Right lobe of liver (tissue), 6 donors: ENCODE measurements at regions not wholly inside any gene's neighbourhood (a gene's known extent, or its start where the extent isn't known, plus 50 kb on each side); places are given as distances from the start of the nearest gene placed in this dataset.
"Not testable (repeated sequence)": the region's sequence is repeated elsewhere in the genome, so short reads cannot be mapped to it uniquely, and the experiment has no call there.

Experiments
- ATAC-seq, 4 donors: fragments of 200-7000 bp; cut with Tn5 transposase; one replicate each; pipeline ENCODE4 v1.9.1; 2020; ENCODE audit warnings: mild to moderate bottlenecking in 4 of 4, moderate library complexity in 4 of 4
- DNase-seq, 3 donors: peaks; one replicate each; pipeline ENCODE4 v3.0.0-alpha.2; 2020
- H3K27ac ChIP-seq, 3 donors: fragments of 200-600 bp; one replicate each; pipeline ENCODE4 v1.8.0; 2022
- H3K27me3 ChIP-seq, 2 donors: fragments of 200-600 bp; one replicate each; pipeline ENCODE4 v1.8.0; 2022
- H3K36me3 ChIP-seq, 4 donors: fragments of 200-600 bp; sonication (generic) in 1 of 4; one replicate each; pipeline versions ENCODE4 v1.5.1 to v1.8.0; 2017 to 2022; ENCODE audit warnings: control low read depth in 1 of 4
- H3K4me1 ChIP-seq, 4 donors: fragments of 200-600 bp; sonication (generic) in 1 of 4; one replicate each; pipeline versions ENCODE4 v1.5.1 to v1.8.0; 2017 to 2022; ENCODE audit warnings: control low read depth in 1 of 4
- H3K4me3 ChIP-seq, 3 donors: fragments of 200-600 bp; one replicate each; pipeline ENCODE4 v1.8.0; 2022
- H3K9me3 ChIP-seq, 4 donors: fragments of 200-600 bp; sonication (generic) in 1 of 4; one replicate each; pipeline versions ENCODE4 v1.5.1 to v1.8.0; 2017 to 2022; ENCODE audit warnings: control low read depth in 1 of 4
- POLR2A ChIP-seq: fragments of 450-650 bp; IDR thresholded peaks from one replicate; pipeline ENCODE4 v1.6.1; 2017; ENCODE audit warnings: antibody characterized with exemption, mild to moderate bottlenecking
- WGBS: methylation state at CpG from one replicate; pipeline ENCODE4 v1.1.6; 2018; ENCODE audit warnings: low coverage, low lambda C conversion rate; ENCODE audit not compliant: insufficient coverage; ENCODE audit errors: missing lambda C conversion rate; 5-methylcytosine and 5-hydroxymethylcytosine counted together
- intact Hi-C, 2 donors: fragments of 100-400 bp; cut with DNase I; formaldehyde crosslinking; loops; one replicate each; pipeline versions ENCODE4 v1.11.2 to v1.14.1; 2022
- TF ChIP-seq, protein P1 (sequence below), 4 donors: fragments of 200-600 bp in 3 of 4; fragments of 450-650 bp in 1 of 4; IDR thresholded peaks; one replicate each; pipeline versions ENCODE4 v1.5.1 to v1.8.0; 2016 to 2022; ENCODE audit warnings: antibody characterized with exemption in 4 of 4, mild to moderate bottlenecking in 2 of 4
- donor health status: DM: no; HTN: yes; CAD: no.
- donor health status: DM: no; HTN: no; CAD: no.
- donor health status: DM: no; HTN: no; CAD: no.
- donor health status: DM: no; HTN: yes; CAD: no.
- donor health status: DM: no; HTN: yes; CAD: no.

DNA sequence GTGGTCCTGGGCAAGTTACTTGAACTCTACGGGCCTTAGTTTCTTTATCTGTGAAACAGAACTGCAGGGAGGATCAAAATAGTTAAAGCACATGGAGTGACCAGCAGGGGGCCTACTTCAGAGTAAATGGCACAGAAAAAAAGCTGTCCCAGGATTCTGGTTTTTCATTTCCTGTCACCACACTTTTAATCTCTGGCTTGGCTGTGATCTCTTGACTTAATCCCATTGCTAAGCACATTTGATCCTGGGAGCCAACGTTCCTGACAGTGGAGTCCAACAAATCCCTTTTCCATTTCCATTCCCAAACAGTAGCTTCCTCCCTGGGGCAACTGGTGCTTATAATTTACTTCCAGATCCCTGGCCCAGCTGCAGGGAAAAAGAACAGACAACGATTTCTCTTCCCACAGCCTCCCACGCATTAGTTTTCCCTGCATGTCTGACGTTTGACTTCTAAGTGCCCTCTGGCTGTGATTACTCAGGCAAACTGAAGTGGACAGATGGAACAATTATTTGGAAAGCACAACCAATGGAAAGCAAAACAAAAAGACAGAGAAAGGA lies 136.5 kb upstream of the STK32A start:
- peak overlapping the region in 2 of 3 donors; percentile 25 to 54 for H3K27ac ChIP-seq
- no peaks in the 10 kb centered on the region for H3K36me3 ChIP-seq
- no peaks in the 10 kb centered on the region for H3K4me1 ChIP-seq
- no peaks in the 10 kb centered on the region for H3K27me3 ChIP-seq
- H3K9me3 ChIP-seq = no peaks in the 10 kb centered on the region
- intact Hi-C loops = loop anchor here in 1 of 2 donors (5.0 kb wide), 1 partner anchor 89 kb away; no protein-coding TSS in a partner anchor
- DNase-seq = peak in 2 of 3 donors; percentile 22 to 56
- no peak overlapping the region for H3K4me3 ChIP-seq
- WGBS = 11% methylated on average over 5 of the region's 5 CpGs
- TF ChIP-seq, protein P1, sequence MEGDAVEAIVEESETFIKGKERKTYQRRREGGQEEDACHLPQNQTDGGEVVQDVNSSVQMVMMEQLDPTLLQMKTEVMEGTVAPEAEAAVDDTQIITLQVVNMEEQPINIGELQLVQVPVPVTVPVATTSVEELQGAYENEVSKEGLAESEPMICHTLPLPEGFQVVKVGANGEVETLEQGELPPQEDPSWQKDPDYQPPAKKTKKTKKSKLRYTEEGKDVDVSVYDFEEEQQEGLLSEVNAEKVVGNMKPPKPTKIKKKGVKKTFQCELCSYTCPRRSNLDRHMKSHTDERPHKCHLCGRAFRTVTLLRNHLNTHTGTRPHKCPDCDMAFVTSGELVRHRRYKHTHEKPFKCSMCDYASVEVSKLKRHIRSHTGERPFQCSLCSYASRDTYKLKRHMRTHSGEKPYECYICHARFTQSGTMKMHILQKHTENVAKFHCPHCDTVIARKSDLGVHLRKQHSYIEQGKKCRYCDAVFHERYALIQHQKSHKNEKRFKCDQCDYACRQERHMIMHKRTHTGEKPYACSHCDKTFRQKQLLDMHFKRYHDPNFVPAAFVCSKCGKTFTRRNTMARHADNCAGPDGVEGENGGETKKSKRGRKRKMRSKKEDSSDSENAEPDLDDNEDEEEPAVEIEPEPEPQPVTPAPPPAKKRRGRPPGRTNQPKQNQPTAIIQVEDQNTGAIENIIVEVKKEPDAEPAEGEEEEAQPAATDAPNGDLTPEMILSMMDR (IDR thresholded peaks at IDR 0.05) = peak; percentile 56 to 75 (median 67)
- TF ChIP-seq POLR2A = no peak
- peak; percentile 85 to 93 (median 90) for ATAC-seq

DNA sequence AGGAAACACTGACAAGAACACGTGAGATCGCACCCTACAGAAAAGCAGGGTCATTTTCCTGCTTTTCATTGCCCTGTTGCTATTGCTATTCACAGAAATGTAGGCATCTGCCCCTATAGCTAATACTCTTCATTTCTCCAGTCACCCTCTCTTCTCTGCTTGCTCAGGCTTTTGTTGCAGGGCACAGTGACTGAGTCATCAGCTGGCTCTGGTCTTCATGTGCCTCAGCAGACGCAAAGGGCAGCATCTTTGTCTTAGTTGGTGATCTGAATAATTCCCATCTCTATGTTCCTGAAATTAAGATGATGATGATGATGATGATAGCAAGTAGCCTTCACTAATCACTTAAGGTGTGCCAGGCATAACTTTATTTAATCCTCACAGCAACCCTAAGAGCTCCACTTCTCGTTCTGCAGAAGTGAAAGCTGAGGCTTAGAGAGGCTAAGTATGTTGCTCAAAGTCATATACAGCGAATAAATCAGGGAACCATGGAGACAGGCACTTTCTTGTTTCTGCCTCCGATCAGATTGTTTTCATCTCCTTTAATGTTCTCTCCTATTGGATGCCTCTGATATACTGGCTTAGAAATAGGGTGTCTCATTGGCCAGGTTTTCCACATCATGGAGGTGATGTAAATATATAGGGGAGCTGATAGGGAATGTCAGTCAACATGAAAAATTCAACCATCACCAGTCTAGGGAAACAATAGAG lies 133.0 kb upstream of the STK32A start:
- Histone ChIP-seq H3K36me3 (no peaks in the 10 kb centered on the region), H3K27me3 (no peaks in the 10 kb centered on the region), H3K4me1 (no peaks in the 10 kb centered on the region), H3K9me3 (no peaks in the 10 kb centered on the region), H3K27ac (no peak overlapping the region), H3K4me3 (no peak overlapping the region)
- DNase-seq = no peak
- no peak for ATAC-seq
- 76% methylated on average over 6 of the region's 6 CpGs for WGBS
- no peak for TF ChIP-seq POLR2A
- TF ChIP-seq, protein P1 (IDR thresholded peaks at IDR 0.05) = no peak
- intact Hi-C loops = no loop called here

DNA sequence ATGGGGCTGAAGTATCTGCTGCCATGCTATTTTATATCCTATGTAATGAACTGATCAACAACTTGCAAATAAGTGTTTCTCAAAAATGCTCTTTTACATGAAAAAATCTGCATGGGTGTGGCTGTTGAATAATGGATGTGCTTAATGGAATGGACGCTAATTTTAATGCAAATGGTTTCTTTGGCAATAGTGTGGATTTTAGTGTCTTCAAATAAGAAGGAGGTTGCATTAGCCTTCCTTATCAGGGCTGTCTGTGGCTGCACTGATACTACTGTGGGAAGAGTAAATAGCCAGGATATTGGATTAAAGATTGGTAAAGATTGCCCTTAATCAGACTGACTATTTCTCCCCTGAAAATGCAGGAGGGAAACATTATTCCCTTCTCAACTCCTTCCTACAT lies 121.9 kb upstream of the STK32A start:
- H3K4me3 ChIP-seq = no peak overlapping the region
- H3K4me1 ChIP-seq = no peaks in the 10 kb centered on the region
- H3K36me3 ChIP-seq = no peaks in the 10 kb centered on the region
- no peaks in the 10 kb centered on the region for H3K27me3 ChIP-seq
- 24% methylated on average over 1 of the region's 1 CpG for WGBS
- DNase-seq (no peak), ATAC-seq (no peak)
- no peak overlapping the region for H3K27ac ChIP-seq
- intact Hi-C loops = no loop called here
- TF ChIP-seq POLR2A = no peak
- H3K9me3 ChIP-seq = no peaks in the 10 kb centered on the region

DNA sequence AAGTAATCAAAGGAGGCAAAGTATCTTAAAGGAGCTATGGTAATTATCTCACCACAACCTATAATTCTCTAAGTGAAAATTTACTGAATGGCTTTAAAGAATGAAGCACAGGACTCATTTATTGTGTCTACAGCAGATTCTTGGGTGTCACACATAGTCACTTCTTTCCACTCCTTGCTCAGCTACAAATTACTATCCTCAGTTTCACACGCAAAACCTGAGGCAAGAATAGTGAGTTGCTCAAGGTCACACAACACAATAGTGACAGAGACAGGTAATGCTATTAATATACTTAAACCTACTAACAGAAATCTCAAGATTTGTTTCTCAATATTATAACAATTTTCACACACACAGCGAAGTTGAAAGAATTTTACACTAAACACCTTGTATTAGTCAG lies 120.9 kb upstream of the STK32A start:
- no peak overlapping the region for H3K4me3 ChIP-seq
- 76% methylated on average over 2 of the region's 2 CpGs for WGBS
- H3K27me3 ChIP-seq = no peaks in the 10 kb centered on the region
- TF ChIP-seq, protein P1 (IDR thresholded peaks at IDR 0.05) = no peak
- no peak for TF ChIP-seq POLR2A
- no peaks in the 10 kb centered on the region for H3K9me3 ChIP-seq
- no peaks in the 10 kb centered on the region for H3K36me3 ChIP-seq
- no peak for ATAC-seq
- intact Hi-C loops = no loop called here
- H3K27ac ChIP-seq = no peak overlapping the region
- no peak for DNase-seq
- no peaks in the 10 kb centered on the region for H3K4me1 ChIP-seq

DNA sequence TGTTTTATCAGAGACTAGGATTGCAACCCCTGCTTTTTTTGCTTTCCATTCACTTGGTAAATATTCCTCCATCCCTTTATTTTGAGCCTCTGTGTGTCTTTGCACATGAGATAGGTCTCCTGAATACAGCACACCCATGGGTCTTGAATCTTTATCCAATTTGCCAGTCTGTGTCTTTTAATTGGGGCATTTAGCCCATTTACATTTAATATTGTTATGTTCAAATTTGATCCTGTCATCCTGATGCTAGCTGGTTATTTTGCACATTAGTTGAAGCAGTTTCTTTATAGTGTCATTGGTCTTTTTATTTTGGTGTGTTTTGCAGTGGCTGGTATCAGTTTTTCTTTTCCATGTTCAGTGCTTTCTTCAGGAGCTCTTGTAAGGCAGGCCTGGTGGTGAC lies 95.1 kb upstream of the STK32A start:
- intact Hi-C loops, H3K27ac ChIP-seq, H3K9me3 ChIP-seq, DNase-seq, ATAC-seq, H3K4me1 ChIP-seq, H3K27me3 ChIP-seq, H3K4me3 ChIP-seq, H3K36me3 ChIP-seq: not testable (repeated sequence)
